ENCODE measurements at regions not wholly inside any gene's neighbourhood (a gene's known extent, or its start where the extent isn't known, plus 50 kb on each side); places are given as distances from the start of the nearest gene placed in this dataset.
"Not testable (repeated sequence)": the region's sequence is repeated elsewhere in the genome, so short reads cannot be mapped to it uniquely, and the experiment has no call there.

DNA sequence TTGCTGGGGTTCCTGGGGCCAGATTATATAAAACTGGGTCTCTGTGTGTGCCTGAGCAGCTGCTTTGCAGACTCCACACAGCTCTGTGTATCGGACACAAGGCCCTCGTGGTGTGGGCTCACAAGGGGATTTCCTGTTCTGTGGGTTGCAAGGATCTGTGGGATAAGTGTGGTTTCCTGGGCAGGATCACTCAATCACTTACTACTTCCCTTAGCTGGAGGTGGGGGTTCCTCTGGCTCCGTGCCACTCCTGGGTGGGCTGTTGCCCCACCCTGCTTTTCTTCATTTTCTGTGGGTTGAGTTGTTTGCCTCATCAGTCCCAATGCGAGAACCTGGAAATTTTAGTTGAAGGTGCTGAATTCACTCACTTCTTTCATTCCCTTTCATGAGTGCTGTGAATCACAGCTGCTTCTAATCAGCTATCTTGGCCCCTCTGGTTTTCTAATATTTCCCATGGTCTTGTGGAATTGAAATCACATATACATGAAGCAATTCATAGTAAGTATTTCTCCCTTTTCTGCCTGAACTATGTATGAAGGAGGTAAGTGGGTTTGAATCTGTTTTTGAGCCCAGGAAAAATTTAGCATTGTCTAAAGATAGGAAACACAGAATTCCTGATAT is 196.3 kb downstream of the DCDC2C start:
- in situ Hi-C loops (cut with MboI; ENCODE audit: low sequenced_read_pairs) = no loop called here

DNA sequence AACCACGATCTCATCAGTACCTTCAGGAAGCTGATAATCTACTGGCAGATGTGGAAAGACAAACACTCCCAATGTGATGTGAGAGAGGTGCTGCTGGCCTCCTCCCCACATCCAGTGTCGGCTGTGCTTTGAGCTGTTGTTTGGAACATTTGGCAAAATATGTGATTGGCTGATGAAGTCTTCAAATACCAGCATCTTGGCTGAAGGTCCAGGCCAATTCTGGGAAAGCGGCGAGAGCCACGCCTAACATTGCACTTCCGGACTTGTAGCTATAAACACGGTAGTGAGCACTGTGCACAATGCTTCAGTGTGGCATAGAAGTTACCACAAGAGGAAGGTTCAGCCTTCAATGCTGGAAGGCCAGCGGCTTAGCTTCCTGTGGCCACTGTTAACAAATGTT is 198.8 kb downstream of the DCDC2C start:
- in situ Hi-C loops (cut with MboI; ENCODE audit: low sequenced_read_pairs) = no loop called here

DNA sequence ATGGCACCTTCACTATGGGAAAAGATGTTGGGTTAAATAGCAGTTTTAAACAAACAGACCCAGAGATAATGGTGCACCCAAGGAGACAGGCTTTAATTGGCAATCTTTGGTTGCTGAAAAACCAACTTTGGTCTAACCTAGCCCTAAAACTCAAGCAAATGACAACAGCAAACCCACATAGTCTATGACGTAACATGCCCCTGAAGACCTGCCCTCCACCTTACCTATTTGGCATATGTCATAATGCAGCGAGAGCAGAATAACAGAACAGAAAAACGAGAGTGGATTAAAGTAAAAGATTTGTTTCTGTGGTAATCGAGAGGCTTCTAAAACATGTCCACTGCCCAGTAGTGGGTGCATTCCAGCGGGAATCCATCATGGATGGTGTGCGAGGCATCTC is 200.7 kb downstream of the DCDC2C start:
- in situ Hi-C loops (cut with MboI; ENCODE audit: low sequenced_read_pairs) = no loop called here

DNA sequence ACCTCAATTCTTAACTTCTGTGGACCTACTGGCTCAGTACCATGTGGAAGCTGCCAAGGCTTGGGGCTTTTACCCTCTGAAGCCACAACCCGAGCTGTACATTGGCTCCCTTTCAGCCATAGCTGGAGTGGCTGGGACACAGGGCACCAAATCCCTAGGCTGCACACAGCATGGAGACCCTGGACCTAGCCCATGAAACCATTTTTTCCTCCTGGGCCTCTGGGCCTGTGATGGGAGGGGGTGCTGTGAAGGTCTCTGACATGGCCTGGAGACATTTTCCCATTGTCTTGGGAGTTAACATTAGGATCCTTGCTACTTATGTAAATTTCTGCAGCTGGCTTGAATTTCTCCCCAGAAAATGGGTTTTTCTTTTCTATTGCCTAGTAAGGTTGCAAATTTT is 205.1 kb downstream of the DCDC2C start:
- in situ Hi-C loops (cut with MboI; ENCODE audit: low sequenced_read_pairs) = not testable (repeated sequence)

DNA sequence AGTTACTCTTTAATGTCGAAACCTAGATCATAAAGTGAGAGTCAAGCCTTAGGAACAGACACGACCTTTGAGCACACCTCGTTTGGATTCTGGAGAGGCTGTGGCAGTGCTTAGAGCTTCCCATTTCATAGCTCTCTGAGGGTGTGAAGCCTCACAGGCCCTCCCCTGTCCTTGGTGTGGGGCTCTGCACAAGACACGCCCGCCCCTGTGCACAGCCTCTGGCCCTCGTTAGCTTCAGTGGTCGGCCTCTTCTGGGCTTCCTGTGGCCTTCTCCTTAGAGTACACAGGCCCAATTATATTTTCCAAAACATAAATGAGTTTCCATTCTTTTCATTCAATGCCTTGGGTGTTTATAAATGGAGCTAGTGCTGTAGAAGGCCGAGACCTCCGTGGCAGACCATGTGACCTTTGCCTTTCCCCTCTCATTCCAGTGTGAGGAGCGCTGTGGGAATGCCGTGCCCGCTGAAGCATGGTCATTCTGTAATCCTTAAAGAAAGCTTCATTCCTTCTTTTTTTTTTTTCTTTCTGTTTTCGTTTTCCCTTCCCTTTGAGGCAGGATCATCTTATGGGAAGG is 208.6 kb downstream of the DCDC2C start:
- in situ Hi-C loops (cut with MboI; ENCODE audit: low sequenced_read_pairs) = no loop called here

DNA sequence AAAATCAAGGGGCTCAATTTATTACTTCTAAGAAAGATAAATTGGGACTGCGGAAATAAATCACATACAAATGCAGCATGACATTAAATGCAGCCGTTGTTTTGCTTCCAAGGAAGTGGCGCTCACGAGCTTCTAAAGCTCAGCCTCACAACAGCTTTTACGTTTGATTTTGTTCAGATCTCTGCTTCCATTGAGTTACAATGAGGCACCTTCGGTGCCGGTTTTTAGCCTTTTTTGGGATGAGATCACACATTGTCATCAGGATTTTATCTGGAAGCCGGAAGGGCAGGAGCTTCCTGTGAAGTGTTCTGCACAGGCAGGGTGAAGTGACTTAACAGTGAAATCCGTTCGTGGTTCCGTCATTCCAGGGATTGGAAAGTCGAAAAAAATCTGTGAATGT is 209.8 kb downstream of the DCDC2C start:
- in situ Hi-C loops (cut with MboI; ENCODE audit: low sequenced_read_pairs) = no loop called here

DNA sequence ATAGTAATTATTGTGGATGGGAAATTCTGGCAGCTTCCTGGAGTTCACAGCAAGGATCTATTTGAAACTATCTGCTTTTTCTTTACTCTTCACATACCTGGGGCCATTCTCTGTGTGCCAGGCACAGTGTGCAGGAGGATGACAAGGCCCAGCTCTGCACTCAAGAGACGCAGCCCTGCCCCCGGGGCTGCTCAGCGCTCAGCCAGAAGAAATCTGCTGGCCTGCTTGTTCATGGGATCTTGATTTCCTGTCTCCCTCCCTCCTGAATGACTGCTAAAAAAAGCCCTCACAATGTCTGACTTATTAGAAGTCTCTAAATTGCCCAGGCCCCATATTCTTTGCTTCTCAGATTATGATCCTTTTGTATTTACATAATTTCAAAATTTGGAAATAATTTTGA is 210.9 kb downstream of the DCDC2C start:
- in situ Hi-C loops (cut with MboI; ENCODE audit: low sequenced_read_pairs) = no loop called here

DNA sequence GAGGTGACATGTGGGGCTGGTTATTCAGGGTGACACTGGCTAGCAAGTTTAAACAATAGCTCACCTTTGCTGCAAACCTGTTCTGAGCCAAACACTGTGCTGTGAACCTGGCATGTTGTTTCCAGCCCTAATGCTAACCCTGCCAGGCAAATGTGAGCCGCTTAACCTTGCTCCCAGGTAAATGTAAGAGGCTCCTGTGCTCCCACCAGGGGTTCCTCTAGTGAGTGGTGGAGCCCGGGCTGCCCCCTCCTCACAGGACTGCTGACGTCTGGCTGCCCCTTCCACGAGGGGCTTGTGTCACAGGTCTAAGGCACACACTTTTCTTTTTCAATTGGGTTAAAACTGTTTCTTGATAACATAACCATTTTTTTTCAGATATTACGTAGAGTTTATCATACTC is 223.7 kb downstream of the DCDC2C start:
- in situ Hi-C loops (cut with MboI; ENCODE audit: low sequenced_read_pairs) = no loop called here

DNA sequence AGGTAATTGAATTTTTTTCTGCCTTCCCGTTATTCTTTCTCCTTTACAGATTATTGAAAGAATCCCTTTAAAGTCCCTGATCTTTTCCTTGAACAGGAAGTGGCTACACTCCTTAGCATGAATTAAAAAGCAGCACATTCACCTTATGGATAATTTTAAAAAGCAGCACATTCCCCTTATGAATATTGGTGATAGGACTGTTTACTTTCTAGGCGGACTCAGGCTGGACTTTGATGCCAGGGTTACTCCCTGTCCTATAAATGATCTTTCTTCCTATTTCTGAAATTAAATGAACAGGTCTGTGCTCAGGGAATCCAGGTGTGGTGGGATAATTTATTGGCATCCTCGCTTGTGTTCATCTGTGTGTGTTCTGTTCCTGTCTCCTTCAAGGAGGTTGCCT is 226.0 kb downstream of the DCDC2C start:
- in situ Hi-C loops (cut with MboI; ENCODE audit: low sequenced_read_pairs) = no loop called here

DNA sequence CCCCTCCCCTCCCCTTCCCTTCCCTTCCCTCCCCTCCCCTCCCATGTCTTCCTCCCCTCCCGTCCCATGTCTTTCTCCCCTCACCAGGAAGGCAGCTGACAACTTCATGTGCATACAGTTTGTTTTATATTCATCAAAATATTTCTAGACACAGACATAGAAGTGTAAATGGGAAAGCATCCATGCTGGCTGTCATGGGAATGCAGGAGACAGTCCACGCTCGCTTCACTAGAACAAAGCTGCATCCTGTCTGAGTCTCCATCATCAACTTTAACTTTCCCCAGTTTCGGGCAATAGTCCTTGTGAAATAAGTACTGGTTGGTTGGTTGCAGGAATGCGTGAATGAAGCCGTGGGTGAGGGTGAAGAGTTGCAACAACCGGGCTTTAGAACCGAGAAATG is 226.9 kb downstream of the DCDC2C start:
- in situ Hi-C loops (cut with MboI; ENCODE audit: low sequenced_read_pairs) = no loop called here

DNA sequence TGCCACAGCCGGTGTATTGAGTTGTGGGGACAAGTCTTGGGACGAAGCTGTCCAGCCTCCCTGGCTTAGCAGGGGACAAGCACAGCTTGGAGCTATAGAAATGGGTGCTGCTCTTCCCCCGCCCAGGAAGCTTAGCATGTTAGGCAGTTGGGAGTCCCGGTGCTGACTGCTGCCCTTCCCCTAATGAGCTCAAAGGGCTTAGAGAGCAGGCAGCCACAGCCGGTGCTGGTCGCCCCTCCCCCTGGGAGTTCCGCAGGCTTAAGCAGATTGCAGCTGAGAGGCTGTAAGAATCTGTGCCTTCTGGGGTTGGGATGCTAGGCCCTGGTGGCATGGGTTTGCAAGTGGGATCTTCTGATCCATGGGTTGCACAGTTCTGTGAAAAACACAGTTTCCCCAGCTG is 237.3 kb downstream of the DCDC2C start:
- in situ Hi-C loops (cut with MboI; ENCODE audit: low sequenced_read_pairs) = no loop called here

DNA sequence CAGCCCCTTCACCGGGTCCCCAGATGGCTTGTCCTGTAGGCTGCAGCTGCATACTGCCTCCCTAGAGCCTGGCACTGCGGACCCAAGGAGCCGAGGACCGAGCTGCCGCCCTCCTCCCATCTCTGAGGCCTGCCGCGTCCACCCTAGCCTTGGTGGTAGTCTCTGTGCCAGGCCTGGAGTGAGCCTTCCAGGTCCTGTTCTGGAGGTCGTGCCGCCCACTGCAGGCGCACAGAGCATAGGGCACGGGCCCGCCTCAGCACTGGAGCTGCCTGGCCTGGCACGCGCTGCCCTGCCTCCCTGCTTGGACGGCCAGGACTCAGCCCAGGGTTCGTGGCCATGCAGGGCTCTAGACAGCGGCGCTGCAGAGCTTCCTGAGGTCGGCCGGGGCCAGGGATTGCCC is 239.5 kb downstream of the DCDC2C start:
- in situ Hi-C loops (cut with MboI; ENCODE audit: low sequenced_read_pairs) = no loop called here

DNA sequence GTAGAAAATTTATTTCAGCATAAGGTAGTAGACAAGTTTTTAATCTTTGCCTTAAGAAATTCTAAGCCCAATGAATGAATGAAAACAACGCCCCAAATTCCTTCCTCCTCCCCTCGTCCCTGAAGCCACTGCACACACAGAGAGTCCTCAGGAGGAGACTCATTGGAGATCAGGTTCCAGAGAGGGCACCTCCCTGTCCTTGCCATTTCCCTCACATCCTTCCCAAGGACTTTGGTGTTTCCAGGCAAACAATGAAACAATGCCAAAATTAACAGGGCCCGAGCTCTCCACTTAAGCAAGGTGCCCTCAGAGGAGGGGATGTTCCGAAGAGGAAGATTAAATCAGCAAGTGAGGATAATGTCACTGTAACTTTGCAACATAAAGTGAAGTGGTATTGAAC is 240.7 kb downstream of the DCDC2C start:
- in situ Hi-C loops (cut with MboI; ENCODE audit: low sequenced_read_pairs) = no loop called here

DNA sequence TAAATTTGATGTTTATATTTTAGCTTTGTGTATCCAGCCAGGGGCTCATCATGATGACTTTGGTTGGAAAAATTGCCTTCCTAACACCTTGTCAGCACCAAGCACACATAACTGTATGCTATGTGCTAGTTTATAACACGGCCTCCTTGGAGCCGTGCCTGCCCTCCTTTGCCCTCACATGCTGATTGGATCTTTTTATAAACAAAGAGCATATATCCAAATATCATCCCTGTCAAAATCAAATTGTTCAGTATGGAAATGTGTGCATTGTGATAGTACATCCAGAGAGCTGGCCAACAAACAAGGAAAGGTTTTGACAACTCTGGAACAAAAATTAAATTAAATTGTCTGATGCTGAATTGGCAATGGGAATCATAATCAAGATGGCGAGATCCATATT is 241.5 kb downstream of the DCDC2C start:
- in situ Hi-C loops (cut with MboI; ENCODE audit: low sequenced_read_pairs) = no loop called here

DNA sequence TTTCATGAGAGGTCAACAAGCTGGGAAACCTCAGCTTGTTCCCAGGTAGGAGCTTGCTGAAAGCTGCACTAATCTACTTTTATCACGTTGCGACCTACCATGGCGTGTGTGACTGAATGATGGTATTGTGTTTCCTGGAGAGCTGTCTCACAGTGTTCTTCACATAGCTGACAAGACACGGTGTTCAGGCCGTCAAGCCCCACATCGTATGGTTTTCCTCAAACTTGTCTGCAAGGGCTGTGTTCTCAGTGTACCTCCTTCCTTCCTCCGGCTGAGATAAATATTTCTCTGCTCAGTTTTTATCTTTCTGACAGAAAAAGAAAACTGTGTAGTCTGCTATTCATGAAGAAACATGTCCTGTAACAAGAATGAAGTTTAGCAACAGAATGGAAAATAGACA is 244.8 kb downstream of the DCDC2C start:
- in situ Hi-C loops (cut with MboI; ENCODE audit: low sequenced_read_pairs) = no loop called here

DNA sequence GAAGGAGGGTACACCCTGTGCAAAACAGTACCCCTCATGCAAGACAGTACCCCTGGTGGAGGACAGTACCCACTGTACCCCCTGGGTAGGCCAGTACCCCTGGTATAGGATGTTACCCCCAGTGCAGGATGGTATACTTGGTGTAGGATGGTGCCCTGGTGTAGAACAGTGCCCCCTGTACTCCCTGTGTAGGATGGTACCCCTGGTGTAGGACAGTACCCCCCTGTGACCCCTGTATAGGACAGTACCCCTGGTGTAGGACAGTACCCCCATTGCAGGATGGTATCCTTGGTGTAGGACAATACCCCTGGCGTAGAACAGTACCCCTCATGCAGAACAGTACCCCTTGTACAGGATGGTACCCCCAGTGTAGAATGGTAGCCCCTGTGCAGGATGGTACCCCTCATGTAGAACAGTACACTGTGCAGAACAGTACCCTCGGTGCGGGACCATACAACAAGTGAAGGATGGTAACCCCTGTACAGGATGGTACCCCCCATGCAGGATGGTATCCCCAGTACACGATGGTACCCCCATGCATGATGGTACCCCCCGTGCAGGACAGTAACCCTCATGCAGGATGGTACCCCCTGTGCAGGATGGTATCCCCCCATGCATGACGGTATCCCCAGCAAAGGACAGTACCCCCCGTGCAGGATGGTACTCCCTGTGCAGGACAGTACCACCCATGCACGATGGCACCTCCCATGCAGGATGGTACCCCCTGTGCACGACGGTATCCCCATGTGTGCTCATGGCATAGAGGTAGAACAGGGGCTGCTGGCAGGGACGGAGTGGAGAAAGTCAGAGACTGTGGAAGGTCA is 248.0 kb downstream of the DCDC2C start:
- in situ Hi-C loops (cut with MboI; ENCODE audit: low sequenced_read_pairs) = loop anchor here (25.0 kb wide), 1 partner anchor 1436 kb away; no protein-coding TSS in a partner anchor

DNA sequence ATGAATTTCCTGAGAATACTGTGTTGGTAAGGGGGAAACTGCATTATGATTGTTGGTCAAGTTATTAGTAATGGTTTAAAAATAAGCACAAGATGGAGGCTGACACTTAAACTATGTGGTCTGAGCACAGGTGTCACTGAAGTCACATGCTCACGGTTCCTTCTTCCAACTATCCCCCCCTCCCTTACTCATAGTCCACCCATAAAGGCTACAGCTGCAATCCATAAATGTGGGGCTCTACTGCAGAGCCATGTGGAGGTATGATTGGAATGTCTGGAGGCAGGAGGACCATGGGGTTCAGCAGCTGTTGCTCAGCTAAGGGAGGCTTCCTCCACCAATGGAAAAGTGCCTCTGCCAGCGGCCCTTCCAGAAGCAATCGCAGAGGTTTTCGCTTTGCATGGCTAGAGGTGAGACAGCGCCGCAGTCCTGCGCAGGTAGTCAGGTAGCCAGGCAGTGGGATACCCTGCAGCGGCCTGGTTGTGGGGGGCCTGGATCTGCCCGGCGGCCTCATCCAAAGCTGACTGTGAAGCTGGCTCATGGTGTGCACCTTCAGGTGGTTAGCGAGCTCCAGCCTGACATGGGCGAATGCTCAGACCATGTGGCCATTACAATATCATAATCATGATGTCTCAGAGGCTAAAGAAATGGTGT is 249.6 kb downstream of the DCDC2C start:
- in situ Hi-C loops (cut with MboI; ENCODE audit: low sequenced_read_pairs) = loop anchor here (25.0 kb wide), 1 partner anchor 1434 kb away; no protein-coding TSS in a partner anchor

DNA sequence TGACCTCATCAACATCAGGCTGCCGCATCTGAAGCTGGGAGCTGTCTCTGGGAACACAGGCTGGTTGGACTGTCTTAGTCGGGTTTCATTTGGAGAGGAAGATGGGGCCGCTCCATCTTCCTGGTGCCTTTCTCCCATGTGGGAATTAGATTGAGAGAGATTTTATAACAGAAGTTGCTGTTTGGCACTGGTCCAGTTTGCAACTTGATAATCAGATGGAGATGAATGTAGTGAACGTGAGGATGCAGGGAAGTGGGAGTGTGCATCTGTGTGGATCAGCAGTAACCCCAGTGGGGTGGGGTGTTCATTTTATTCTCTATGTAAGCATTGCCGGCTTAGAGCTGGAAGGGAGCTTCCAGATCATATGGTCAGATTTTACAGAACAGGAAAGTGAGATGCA is 250.9 kb downstream of the DCDC2C start:
- in situ Hi-C loops (cut with MboI; ENCODE audit: low sequenced_read_pairs) = loop anchor here (25.0 kb wide), 1 partner anchor 1433 kb away; no protein-coding TSS in a partner anchor

DNA sequence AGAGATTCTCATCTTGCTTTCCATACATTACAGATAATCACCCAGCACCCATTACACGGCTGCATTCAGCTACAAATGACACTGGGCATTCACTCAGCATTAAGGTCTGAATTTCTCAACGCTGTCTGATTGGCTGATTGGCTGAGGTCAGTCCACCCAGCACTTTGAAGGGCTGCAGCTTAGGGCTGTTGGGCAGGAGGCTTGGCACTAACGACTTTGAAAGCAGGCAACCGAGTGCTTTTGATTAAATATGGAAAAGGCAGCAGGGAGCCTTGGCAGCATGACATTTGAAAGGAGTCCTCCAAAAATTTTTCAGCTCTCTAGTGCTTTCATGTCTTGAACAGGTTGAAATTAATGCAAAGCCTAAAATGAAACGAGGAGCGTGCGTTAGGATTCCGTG is 253.0 kb downstream of the DCDC2C start:
- in situ Hi-C loops (cut with MboI; ENCODE audit: low sequenced_read_pairs) = loop anchor here (25.0 kb wide), 1 partner anchor 1431 kb away; no protein-coding TSS in a partner anchor

DNA sequence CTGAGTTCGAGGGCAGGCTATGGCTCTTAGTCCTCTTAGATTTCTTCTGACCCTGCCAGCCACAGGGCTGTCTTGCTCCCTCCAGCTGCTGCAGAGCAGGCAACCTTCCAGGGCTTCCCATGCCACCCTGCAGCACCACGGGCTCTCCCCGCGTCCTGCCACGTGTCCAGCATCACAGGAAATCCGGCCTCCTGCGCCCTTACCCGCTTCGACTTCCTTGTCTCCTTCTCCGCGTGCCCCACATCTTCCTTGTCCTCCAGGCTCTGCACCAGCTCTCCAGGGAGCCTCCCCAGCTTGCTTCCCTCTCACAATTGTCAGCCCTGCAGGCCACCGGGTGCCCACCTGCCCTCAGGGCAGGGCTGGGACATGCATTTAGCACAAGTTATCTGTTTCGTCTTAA is 253.5 kb downstream of the DCDC2C start:
- in situ Hi-C loops (cut with MboI; ENCODE audit: low sequenced_read_pairs) = loop anchor here (25.0 kb wide), 1 partner anchor 1430 kb away; no protein-coding TSS in a partner anchor

DNA sequence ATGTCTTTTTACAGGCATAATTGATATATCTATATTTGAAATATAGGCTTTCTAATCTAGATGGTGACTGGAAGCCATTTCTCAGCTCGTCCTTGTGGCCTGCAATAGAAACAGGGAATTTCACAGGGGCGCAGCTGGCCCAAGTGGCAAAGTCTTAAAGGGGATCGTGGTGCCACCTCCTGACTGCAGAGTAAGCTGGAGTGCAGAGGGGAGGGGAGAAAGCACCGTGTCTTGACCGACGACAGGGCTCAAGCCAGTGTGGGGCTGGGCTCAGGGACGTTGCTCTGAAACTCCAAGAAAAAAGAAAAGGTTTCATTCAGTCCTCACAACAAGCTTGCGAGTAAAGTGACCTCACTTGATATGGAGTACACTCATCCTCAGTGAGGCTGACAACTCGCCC is 255.1 kb downstream of the DCDC2C start:
- in situ Hi-C loops (cut with MboI; ENCODE audit: low sequenced_read_pairs) = loop anchor here (25.0 kb wide), 1 partner anchor 1429 kb away; no protein-coding TSS in a partner anchor
